Cardiac muscle cell (in vitro differentiated cells and primary cell): ENCODE measurements at regions not wholly inside any gene's neighbourhood (a gene's known extent, or its start where the extent isn't known, plus 50 kb on each side); places are given as distances from the start of the nearest gene placed in this dataset.

ENCODE experiments used
- DNase-seq, 2 donors: peaks; one replicate each; pipeline versions ENCODE4 v3.0.0 to v3.0.0-alpha.2; 2010 to 2017; ENCODE audit warnings: low read depth in 1 of 2, low spot score in 1 of 2
- H3K27ac ChIP-seq: fragments of 200-600 bp; sonication (generic); 2 replicates; pipeline ENCODE4 v1.5.1; 2016
- H3K27me3 ChIP-seq: fragments of 200-600 bp; sonication (generic); 2 replicates; pipeline ENCODE4 v1.6.0; 2016; ENCODE audit warnings: control low read depth
- H3K36me3 ChIP-seq: fragments of 200-600 bp; sonication (generic); 2 replicates; pipeline ENCODE4 v1.5.1; 2016; ENCODE audit warnings: control low read depth
- H3K4me1 ChIP-seq: fragments of 200-600 bp; sonication (generic); 2 replicates; pipeline ENCODE4 v1.8.1; 2017; ENCODE audit warnings: low read depth, mild to moderate bottlenecking, mixed run types
- H3K4me3 ChIP-seq: fragments of 200-600 bp; sonication (generic); 2 replicates; pipeline ENCODE4 v1.5.1; 2016; ENCODE audit warnings: mild to moderate bottlenecking
- H3K9me3 ChIP-seq: fragments of 200-600 bp; sonication (generic); 2 replicates; pipeline ENCODE4 v1.5.1; 2017; ENCODE audit warnings: low read depth, mild to moderate bottlenecking, control low read depth
- CTCF ChIP-seq: IDR thresholded peaks from 2 replicates; pipeline ENCODE4 v1.5.1; 2012; ENCODE audit warnings: low read depth, mild to moderate bottlenecking, low read length

- Histone ChIP-seq H3K4me3 (no peak overlapping the region), H3K36me3 (no peaks in the 10 kb centered on the region), H3K27me3 (no peaks in the 10 kb centered on the region), H3K4me1 (no peaks in the 10 kb centered on the region), H3K27ac (no peak overlapping the region), H3K9me3 (no peaks in the 10 kb centered on the region)
- no peak for DNase-seq
- no peak for TF ChIP-seq CTCF
Observed at GRCh38 chr1:25150985-25151495, 81.3 kb downstream of the SYF2 start.

GRCh38 chr1:25148673-25149300 is 83.5 kb downstream of the SYF2 start:
- Histone ChIP-seq H3K27me3 (no peaks in the 10 kb centered on the region), H3K9me3 (no peaks in the 10 kb centered on the region), H3K4me1 (no peaks in the 10 kb centered on the region), H3K27ac (no peak overlapping the region), H3K36me3 (no peaks in the 10 kb centered on the region), H3K4me3 (no peak overlapping the region)
- peak in 1 of 2 donors; percentile 14 for DNase-seq
- TF ChIP-seq CTCF = peak; percentile 41

GRCh38 chr1:25146451-25146855 is 85.8 kb downstream of the SYF2 start:
- Histone ChIP-seq H3K4me1 (no peaks in the 10 kb centered on the region), H3K36me3 (no peaks in the 10 kb centered on the region), H3K27ac (no peak overlapping the region), H3K4me3 (no peak overlapping the region), H3K27me3 (no peaks in the 10 kb centered on the region), H3K9me3 (no peaks in the 10 kb centered on the region)
- no peak for DNase-seq
- no peak for TF ChIP-seq CTCF

- no peak overlapping the region for H3K27ac ChIP-seq
- no peaks in the 10 kb centered on the region for H3K4me1 ChIP-seq
- no peaks in the 10 kb centered on the region for H3K27me3 ChIP-seq
- TF ChIP-seq CTCF = no peak
- DNase-seq = no peak
- no peaks in the 10 kb centered on the region for H3K9me3 ChIP-seq
- no peaks in the 10 kb centered on the region for H3K36me3 ChIP-seq
- H3K4me3 ChIP-seq = no peak overlapping the region
Observed at GRCh38 chr1:25145775-25146393, 86.4 kb downstream of the SYF2 start.

GRCh38 chr1:25140073-25140797 is 92.1 kb downstream of the SYF2 start:
- DNase-seq = no peak
- Histone ChIP-seq H3K36me3 (no peaks in the 10 kb centered on the region), H3K27ac (no peak overlapping the region), H3K4me3 (no peak overlapping the region), H3K9me3 (no peaks in the 10 kb centered on the region), H3K27me3 (no peaks in the 10 kb centered on the region), H3K4me1 (no peaks in the 10 kb centered on the region)
- no peak for TF ChIP-seq CTCF
